ENCODE measurements at regions not wholly inside any gene's neighbourhood (a gene's known extent, or its start where the extent isn't known, plus 50 kb on each side); places are given as distances from the start of the nearest gene placed in this dataset.

DNA sequence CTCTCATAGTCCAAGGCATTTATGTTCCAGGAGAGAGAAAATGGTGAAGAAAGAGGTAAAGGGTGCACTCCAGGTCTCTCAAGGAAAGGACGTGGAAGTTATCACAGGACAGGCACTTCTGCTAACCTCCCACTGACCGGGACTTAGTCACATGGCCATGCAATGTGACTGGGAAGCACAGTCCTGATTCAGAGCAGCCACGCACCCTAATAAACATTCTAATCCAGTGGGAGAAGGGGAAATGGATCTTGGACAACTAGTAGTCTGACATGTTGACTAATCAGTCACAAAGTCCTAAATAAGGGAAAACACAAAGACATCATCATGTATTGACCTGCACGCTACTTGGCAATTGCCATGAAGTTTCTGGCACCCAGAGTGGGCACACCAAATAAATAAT lies 417.5 kb upstream of the ZMIZ1 start:
- Mint-ChIP-seq H3K4me1 (ENCODE audit: low read depth) (peaks cover 21% of the 10 kb centered on the region), H3K27me3 (ENCODE audit: low read depth) (peaks cover 24% of the 10 kb centered on the region)
- TF ChIP-seq, protein P1, sequence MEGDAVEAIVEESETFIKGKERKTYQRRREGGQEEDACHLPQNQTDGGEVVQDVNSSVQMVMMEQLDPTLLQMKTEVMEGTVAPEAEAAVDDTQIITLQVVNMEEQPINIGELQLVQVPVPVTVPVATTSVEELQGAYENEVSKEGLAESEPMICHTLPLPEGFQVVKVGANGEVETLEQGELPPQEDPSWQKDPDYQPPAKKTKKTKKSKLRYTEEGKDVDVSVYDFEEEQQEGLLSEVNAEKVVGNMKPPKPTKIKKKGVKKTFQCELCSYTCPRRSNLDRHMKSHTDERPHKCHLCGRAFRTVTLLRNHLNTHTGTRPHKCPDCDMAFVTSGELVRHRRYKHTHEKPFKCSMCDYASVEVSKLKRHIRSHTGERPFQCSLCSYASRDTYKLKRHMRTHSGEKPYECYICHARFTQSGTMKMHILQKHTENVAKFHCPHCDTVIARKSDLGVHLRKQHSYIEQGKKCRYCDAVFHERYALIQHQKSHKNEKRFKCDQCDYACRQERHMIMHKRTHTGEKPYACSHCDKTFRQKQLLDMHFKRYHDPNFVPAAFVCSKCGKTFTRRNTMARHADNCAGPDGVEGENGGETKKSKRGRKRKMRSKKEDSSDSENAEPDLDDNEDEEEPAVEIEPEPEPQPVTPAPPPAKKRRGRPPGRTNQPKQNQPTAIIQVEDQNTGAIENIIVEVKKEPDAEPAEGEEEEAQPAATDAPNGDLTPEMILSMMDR (IDR thresholded peaks at IDR 0.05) = no peak

DNA sequence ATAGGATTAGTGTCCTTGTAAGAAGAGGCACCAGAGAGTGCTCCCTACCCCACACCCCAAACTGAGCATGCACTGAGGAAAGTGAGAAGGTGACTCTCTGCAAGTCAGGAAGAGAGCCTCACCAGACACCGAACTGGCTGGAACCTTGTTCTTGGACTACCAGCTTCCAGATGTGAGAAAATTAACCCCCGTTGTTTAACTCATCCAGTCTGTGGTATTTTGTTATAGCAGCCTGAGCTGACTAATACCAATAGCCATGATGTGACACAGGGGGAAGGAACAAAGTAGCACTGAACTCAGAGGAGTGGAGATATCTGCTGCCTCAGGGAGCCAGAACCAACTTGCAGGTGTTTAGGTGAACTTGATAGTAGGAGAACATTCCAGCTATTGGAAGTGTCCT lies 415.2 kb upstream of the ZMIZ1 start:
- Mint-ChIP-seq H3K4me3 (ENCODE audit: unreplicated experiment) (no peak overlapping the region), H3K4me1 (ENCODE audit: low read depth) (peaks cover 9% of the 10 kb centered on the region), H3K27me3 (ENCODE audit: low read depth) (peaks cover 24% of the 10 kb centered on the region), H3K36me3 (ENCODE audit: low read depth) (no peaks in the 10 kb centered on the region), H3K27ac (ENCODE audit: unreplicated experiment) (no peak overlapping the region), H3K9me3 (ENCODE audit: low read depth) (no peaks in the 10 kb centered on the region)
- no peak for DNase-seq (ENCODE audit: low spot score)
- TF ChIP-seq, protein P1 (IDR thresholded peaks at IDR 0.05) = no peak

More for the DNA sequence above, 417.5 kb upstream of the ZMIZ1 start:
- Mint-ChIP-seq H3K36me3 (ENCODE audit: low read depth) (no peaks in the 10 kb centered on the region), H3K27ac (ENCODE audit: unreplicated experiment) (no peak overlapping the region), H3K4me3 (ENCODE audit: unreplicated experiment) (no peak overlapping the region), H3K9me3 (ENCODE audit: low read depth) (no peaks in the 10 kb centered on the region)
- no peak for DNase-seq (ENCODE audit: low spot score)

DNA sequence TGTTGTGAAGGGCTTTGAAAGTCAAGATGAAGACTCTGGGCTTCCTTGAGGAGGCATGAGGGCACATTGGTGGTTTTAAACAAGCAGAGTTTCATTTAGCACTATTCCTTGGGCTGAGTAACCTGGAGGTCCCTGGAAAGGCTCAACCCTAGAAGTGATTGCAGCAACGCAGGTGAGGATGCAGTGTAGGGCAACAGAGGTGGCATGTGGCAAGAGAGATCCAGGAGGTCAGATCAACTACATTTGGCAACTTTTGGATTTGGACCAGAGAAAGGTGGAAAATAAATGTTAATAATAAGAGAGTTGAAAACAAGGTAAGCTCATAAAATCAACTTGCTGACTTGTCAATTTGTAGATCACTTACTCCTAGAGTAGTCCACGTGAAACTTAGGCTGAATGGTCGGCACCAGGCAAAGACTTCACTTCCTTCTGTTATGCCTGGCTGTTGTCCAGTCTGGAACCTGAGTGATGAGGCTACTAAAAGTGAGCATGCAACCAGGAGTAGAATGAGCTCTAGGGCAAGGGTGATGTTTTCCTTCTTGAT lies 414.6 kb upstream of the ZMIZ1 start:
- Mint-ChIP-seq H3K36me3 (ENCODE audit: low read depth) (no peaks in the 10 kb centered on the region), H3K27me3 (ENCODE audit: low read depth) (peaks cover 24% of the 10 kb centered on the region), H3K4me1 (ENCODE audit: low read depth) (peaks cover 8% of the 10 kb centered on the region), H3K27ac (ENCODE audit: unreplicated experiment) (no peak overlapping the region), H3K4me3 (ENCODE audit: unreplicated experiment) (no peak overlapping the region), H3K9me3 (ENCODE audit: low read depth) (no peaks in the 10 kb centered on the region)
- DNase-seq (ENCODE audit: low spot score) = no peak
- TF ChIP-seq, protein P1 (IDR thresholded peaks at IDR 0.05) = no peak

DNA sequence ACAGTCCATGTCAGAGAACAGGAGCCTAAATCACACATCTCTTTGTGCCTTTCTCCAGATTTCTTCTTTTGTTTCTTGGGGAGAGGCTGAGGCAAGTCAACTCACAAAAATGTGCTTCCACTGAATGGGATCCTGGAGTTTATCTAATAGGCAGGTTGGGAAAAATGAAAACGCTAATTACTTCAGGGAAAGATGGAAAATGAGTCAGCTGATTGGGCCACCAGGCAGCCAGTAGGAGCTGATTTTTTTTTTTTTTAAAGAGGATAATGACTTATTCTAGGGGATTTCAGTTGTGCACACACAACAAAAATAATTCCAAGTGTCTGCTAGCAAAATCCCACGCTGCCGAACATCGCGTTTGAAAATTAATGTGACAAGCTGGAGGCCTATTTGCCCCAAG lies 412.8 kb upstream of the ZMIZ1 start:
- Mint-ChIP-seq H3K4me1 (ENCODE audit: low read depth) (peaks cover 8% of the 10 kb centered on the region), H3K36me3 (ENCODE audit: low read depth) (no peaks in the 10 kb centered on the region), H3K27ac (ENCODE audit: unreplicated experiment) (no peak overlapping the region), H3K4me3 (ENCODE audit: unreplicated experiment) (no peak overlapping the region), H3K27me3 (ENCODE audit: low read depth) (peaks cover 24% of the 10 kb centered on the region), H3K9me3 (ENCODE audit: low read depth) (no peaks in the 10 kb centered on the region)
- DNase-seq (ENCODE audit: low spot score) = no peak
- TF ChIP-seq, protein P1 (IDR thresholded peaks at IDR 0.05) = no peak

DNA sequence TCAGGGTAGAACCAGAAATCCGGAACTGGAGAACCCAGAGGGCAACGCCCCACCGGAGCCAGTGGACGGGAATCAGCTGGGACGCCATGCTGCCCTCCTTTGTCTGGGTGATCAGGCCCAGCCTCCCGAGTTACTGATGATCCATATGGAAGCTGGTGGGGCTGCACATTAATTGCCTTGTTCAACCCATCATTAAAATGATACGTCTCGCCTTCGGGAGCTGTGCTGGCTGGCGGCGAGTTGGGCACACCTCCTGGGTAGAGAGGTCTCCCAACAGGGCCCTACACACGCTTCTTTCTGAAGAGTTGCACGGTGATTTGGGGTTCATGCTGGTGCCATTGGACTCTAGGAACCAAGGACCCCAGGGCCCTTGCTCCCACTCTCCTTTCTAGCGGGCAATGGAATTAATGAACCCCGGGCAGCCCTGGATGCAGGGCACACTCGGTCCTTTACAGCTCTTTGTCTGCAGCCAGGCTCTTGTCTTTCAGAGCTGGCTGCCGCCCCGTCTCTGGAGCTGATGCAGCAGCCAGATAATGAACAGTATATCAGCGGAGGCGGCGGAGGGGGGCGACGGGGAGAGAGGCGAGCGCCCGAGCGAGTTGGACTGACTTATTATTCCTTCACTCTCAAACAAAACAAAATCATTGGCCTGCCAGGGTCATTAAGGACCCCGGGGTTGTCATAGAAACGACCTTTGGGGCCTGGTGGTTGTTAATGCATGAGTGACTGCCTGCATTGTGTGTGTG lies 412.2 kb upstream of the ZMIZ1 start:
- TF ChIP-seq, protein P1 (IDR thresholded peaks at IDR 0.05) = no peak
- DNase-seq (ENCODE audit: low spot score) = no peak
- Mint-ChIP-seq H3K4me3 (ENCODE audit: unreplicated experiment) (no peak overlapping the region), H3K27me3 (ENCODE audit: low read depth) (peaks cover 19% of the 10 kb centered on the region), H3K27ac (ENCODE audit: unreplicated experiment) (no peak overlapping the region), H3K36me3 (ENCODE audit: low read depth) (peaks cover 1% of the 10 kb centered on the region), H3K9me3 (ENCODE audit: low read depth) (no peaks in the 10 kb centered on the region), H3K4me1 (ENCODE audit: low read depth) (peaks cover 8% of the 10 kb centered on the region)
